SJSA1 (cell line): ENCODE measurements at regions not wholly inside any gene's neighbourhood (a gene's known extent, or its start where the extent isn't known, plus 50 kb on each side); places are given as distances from the start of the nearest gene placed in this dataset.

ENCODE experiments used
- DNase-seq, 2 experiments: peaks; one replicate each; pipeline ENCODE4 v3.0.0-alpha.2; 2015 to 2020; ENCODE audit warnings: low spot score in 2 of 2, low read depth in 1 of 2
- H3K27ac ChIP-seq: fragments of 250-450 bp; sonication (Bioruptor Pico); 2 replicates; pipeline ENCODE4 v1.5.1; 2020; ENCODE audit warnings: mild to moderate bottlenecking, moderate library complexity
- H3K27me3 ChIP-seq: fragments of 250-450 bp; sonication (Bioruptor Pico); replicated peaks from 2 replicates; pipeline ENCODE4 v1.5.1; 2020; ENCODE audit warnings: mild to moderate bottlenecking, moderate library complexity
- H3K36me3 ChIP-seq: fragments of 250-450 bp; sonication (Bioruptor Pico); 2 replicates; pipeline ENCODE4 v1.5.1; 2020; ENCODE audit warnings: mild to moderate bottlenecking
- H3K4me1 ChIP-seq: fragments of 250-450 bp; sonication (Bioruptor Pico); replicated peaks from 2 replicates; pipeline ENCODE4 v1.6.1; 2021; ENCODE audit warnings: mild to moderate bottlenecking
- H3K4me3 ChIP-seq: fragments of 250-450 bp; sonication (Bioruptor Pico); 2 replicates; pipeline ENCODE4 v1.5.1; 2020; ENCODE audit warnings: mild to moderate bottlenecking
- H3K9me3 ChIP-seq: fragments of 250-450 bp; sonication (Bioruptor Pico); replicated peaks from 2 replicates; pipeline ENCODE4 v1.5.1; 2020; ENCODE audit warnings: mild to moderate bottlenecking

DNA sequence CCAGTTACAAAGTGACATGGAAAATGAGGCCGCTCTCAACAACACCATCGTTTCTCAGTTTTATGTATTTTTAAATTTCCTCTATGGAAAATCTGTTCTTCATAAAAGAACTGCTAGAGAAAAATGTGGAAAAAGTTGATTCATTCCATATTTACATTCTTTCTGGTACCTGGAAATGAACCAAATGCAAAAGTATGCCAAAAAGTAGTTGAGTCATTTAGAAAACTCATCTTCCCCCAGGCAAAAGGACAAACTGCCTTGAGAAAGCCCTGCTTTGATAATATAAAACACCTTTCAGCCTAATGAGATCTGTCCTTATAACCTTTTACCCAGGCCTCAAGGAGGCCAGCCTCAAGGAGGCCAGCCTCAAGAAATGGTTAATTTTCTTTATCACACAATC, 283.0 kb upstream of the VEPH1 start:
- Histone ChIP-seq H3K4me1 (peaks cover 45% of the 10 kb centered on the region), H3K36me3 (no peaks in the 10 kb centered on the region), H3K27me3 (no peaks in the 10 kb centered on the region), H3K27ac (peak overlapping the region; percentile 72), H3K4me3 (no peak overlapping the region), H3K9me3 (no peaks in the 10 kb centered on the region)
- DNase-seq: peak in 1 of 2 experiments; percentile 76

DNA sequence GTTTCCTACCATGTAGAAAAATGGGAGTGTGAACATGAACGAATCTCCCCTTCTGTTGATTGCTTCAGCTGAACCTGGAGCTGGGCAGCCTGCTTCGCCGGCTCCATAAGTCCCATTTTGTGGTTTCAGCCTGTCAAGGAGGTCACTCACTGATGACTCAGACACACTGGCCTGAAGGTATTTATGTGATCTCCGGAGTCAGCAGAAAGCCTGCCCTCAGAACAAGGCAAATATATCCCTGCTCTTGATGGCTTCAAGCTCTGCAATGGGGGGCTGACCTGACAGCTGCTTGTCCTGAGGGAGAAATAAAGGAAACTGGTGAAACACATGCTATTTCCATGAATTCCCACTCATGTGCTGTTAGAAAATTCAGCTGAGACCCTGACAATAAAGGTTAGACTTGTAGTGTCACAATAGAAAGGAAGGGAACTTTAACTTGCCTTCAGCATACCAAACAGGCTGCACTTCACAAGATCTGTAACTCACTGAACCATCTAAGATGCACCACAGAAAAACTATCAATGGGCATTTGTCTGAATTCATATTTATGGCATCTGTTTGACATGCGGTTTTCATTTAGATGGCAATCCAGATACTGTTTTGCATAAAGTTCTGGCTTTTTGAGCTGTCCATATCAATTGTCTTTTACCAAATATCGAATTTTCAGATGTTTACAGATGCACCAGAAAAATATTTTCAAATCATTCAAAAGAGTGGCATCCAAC, 282.0 kb upstream of the VEPH1 start:
- H3K4me1 ChIP-seq: peaks cover 45% of the 10 kb centered on the region
- H3K27ac ChIP-seq: peak overlapping the region; percentile 72
- H3K36me3 ChIP-seq: no peaks in the 10 kb centered on the region
- H3K4me3 ChIP-seq: no peak overlapping the region
- H3K27me3 ChIP-seq: no peaks in the 10 kb centered on the region
- no peaks in the 10 kb centered on the region for H3K9me3 ChIP-seq
- peak; percentile 80 to 84 for DNase-seq

DNA sequence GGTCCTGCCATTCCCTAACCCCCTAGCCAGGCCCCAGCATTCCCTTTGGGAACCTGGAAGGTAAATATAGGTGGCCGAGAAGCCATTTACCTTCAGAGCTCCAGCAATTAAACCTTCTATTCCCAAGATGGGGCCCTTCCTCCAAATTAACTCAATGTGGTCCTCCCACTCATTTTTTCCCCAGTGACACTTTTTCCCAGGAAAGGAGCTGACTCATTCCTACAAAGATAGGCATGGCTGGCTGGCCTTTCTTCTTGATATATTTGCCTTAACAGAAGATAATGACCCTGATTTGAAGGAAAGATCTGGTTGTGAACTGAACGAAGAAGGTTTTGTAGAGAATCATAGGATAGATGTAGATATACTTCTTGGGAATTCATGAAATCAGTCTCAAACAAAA, 279.0 kb upstream of the VEPH1 start:
- H3K27ac ChIP-seq: no peak overlapping the region
- H3K27me3 ChIP-seq: no peaks in the 10 kb centered on the region
- H3K4me3 ChIP-seq: no peak overlapping the region
- no peak for DNase-seq
- H3K36me3 ChIP-seq: no peaks in the 10 kb centered on the region
- H3K9me3 ChIP-seq: no peaks in the 10 kb centered on the region
- H3K4me1 ChIP-seq: peaks cover 33% of the 10 kb centered on the region

DNA sequence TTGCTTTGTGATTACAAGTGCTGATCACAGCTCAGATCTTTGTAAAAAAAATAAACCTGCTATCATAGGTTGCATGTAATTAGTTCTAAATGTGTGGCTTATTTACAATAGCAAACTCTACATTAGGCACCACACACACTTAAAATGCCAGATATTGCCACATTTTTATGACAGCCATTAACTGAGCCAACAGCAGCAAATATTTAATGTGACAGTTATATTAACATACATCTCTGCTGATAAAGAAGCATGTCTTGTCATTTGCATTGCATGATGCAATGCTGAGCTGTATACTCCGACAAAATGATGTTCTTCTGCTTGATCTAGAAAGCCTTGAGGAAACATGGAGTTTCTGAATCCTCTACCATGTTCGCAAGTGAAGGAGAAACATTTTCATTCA, 273.6 kb upstream of the VEPH1 start:
- Histone ChIP-seq H3K4me1 (no peaks in the 10 kb centered on the region), H3K27me3 (no peaks in the 10 kb centered on the region), H3K4me3 (no peak overlapping the region), H3K9me3 (no peaks in the 10 kb centered on the region), H3K36me3 (no peaks in the 10 kb centered on the region), H3K27ac (no peak overlapping the region)
- DNase-seq: no peak

DNA sequence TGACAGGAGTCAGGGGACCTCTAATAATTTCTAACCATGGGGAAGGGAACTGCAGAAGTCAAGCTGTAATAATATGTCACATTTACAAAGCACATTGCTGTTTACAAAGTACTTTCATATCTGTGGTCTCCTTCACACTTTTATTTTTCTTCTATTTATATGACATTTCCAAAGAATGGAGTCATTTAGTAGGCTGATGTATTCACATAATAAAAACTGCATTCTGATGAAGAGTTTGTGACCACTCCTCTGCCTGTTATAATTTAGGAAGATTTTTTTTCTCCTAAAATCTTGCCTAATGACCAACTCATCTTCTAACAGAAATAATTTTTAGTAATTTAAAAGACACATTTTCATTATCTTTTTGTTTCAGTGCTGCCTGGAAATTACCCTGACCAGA, 272.2 kb upstream of the VEPH1 start:
- Histone ChIP-seq H3K4me1 (no peaks in the 10 kb centered on the region), H3K9me3 (no peaks in the 10 kb centered on the region), H3K27me3 (no peaks in the 10 kb centered on the region), H3K36me3 (no peaks in the 10 kb centered on the region), H3K27ac (no peak overlapping the region), H3K4me3 (no peak overlapping the region)
- DNase-seq: no peak

DNA sequence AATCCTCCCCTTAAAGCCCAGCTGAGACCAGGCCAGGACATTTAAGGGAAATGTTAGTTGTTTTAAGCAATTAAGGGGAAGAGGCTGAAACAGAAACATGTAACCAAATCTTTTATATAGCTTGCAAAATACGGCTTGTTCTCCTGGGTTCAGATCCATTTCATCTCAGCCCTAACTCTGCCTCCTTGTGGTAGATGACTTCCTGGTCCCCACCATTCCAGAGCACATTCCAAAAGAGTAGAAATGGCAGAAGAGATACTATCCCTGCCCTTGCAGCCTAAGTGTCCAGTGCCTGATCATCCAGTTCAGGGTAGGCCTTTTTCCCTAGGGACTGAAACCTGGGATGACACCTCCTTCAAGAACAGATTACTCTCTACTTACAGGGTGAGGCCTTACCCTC, 266.2 kb upstream of the VEPH1 start:
- Histone ChIP-seq H3K9me3 (no peaks in the 10 kb centered on the region), H3K4me3 (no peak overlapping the region), H3K27ac (no peak overlapping the region), H3K27me3 (no peaks in the 10 kb centered on the region), H3K36me3 (no peaks in the 10 kb centered on the region), H3K4me1 (no peaks in the 10 kb centered on the region)
- no peak for DNase-seq

DNA sequence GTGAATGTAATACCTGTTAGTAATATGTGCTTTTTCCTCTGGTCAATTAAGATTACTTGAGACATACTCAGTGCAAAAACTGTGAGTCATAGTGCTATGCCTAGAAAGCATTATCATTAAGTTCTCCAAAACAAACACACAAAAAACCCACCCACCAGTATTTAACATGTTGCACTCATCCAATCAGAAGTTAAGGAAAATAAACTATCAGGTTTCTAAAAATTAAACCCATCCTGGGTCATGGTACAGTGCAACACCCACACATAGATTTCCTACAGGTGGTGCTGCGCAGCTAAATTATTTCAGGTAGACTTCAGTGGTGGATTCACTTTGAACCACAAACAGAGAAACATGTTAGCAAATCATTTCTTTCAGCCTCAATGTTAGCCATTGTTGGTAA, 264.4 kb upstream of the VEPH1 start:
- no peak for DNase-seq
- no peaks in the 10 kb centered on the region for H3K9me3 ChIP-seq
- no peaks in the 10 kb centered on the region for H3K27me3 ChIP-seq
- H3K36me3 ChIP-seq: no peaks in the 10 kb centered on the region
- H3K4me1 ChIP-seq: no peaks in the 10 kb centered on the region
- no peak overlapping the region for H3K27ac ChIP-seq
- no peak overlapping the region for H3K4me3 ChIP-seq

DNA sequence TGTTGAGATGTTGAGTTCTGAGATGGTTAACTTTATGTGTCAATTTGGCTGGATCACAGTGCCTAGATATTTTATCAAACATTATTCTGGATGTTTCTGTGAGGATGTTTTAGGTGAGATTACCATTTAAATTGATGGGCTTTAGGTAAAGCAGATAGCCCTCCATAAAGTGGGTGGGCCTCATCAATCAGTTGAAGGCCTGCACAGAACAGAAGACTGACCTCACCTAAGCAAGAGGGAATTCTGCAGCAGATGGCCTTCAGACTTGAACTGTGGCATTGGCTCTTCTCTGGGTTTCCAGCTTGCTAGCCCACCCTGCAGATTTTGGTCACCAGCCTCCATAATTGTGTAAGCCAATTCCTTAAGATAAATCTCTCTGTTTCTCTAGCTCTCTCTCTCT, 260.4 kb upstream of the VEPH1 start:
- no peak overlapping the region for H3K27ac ChIP-seq
- no peak for DNase-seq
- no peaks in the 10 kb centered on the region for H3K9me3 ChIP-seq
- no peaks in the 10 kb centered on the region for H3K36me3 ChIP-seq
- no peaks in the 10 kb centered on the region for H3K27me3 ChIP-seq
- no peak overlapping the region for H3K4me3 ChIP-seq
- no peaks in the 10 kb centered on the region; the same call in 1 of the 2 replicates for H3K4me1 ChIP-seq

DNA sequence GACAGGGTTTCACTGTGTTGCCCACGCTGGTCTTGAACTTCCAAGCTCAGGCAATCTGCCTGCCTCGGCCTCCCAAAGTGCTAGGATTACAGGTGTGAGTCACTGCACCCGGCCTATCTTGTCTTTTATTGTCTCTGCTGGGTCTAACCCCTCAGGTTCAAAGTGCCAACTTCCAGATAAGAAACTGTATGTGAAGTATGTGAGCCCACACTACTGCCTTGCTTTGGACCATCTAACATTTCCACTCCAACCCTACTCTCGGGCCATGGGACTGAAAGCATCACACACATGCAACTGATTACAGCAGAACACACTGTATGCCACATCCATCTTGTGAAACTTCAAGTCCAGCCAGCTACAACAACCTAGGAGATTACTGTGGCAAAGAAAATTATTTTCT, 256.1 kb upstream of the VEPH1 start:
- H3K4me1 ChIP-seq: peaks cover 20% of the 10 kb centered on the region
- H3K9me3 ChIP-seq: no peaks in the 10 kb centered on the region
- no peaks in the 10 kb centered on the region for H3K36me3 ChIP-seq
- no peaks in the 10 kb centered on the region for H3K27me3 ChIP-seq
- DNase-seq: no peak
- H3K4me3 ChIP-seq: no peak overlapping the region
- H3K27ac ChIP-seq: no peak overlapping the region

DNA sequence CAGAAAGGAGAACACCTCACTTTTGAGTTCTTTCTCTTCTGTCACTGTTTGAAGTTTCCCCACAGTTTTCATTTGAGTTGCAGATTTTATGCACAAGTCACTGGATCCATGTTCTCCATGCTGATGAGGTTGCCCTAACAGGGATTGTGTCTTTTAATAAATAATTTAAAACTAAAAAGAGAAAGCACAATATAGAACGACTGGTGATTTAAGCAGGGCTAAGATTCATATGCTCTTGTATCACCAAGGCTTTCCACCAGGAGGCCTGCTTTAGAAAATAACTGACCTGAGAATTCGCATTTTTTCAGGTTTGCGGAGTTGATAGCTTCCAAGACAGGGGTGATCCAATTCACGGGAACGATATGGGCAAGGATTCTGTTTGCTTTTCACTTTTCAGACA, 252.0 kb upstream of the VEPH1 start:
- Histone ChIP-seq H3K27me3 (no peaks in the 10 kb centered on the region), H3K4me1 (peaks cover 20% of the 10 kb centered on the region), H3K9me3 (no peaks in the 10 kb centered on the region), H3K27ac (no peak overlapping the region), H3K4me3 (no peak overlapping the region), H3K36me3 (no peaks in the 10 kb centered on the region)
- DNase-seq: no peak

DNA sequence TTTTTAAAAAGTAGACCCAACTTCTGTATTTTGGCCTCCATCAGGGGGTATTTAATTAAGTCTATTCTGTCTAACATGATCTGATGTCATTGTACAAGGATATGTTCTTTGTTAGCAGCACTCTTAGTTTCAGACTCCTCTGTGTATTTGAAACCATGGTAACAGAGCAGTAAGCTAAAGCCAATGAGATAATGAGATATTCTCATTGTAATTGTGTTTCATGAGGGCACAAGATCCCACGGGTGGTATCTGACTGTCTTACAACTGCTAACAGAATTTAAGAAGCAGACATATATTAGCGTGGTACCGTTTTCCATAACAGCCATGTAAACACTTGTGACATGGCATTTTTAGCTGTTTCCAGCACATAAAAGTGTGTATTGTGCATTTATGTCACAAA, 251.2 kb upstream of the VEPH1 start:
- Histone ChIP-seq H3K4me3 (no peak overlapping the region), H3K27ac (no peak overlapping the region), H3K9me3 (no peaks in the 10 kb centered on the region), H3K36me3 (no peaks in the 10 kb centered on the region), H3K27me3 (no peaks in the 10 kb centered on the region), H3K4me1 (peaks cover 20% of the 10 kb centered on the region)
- DNase-seq: no peak

DNA sequence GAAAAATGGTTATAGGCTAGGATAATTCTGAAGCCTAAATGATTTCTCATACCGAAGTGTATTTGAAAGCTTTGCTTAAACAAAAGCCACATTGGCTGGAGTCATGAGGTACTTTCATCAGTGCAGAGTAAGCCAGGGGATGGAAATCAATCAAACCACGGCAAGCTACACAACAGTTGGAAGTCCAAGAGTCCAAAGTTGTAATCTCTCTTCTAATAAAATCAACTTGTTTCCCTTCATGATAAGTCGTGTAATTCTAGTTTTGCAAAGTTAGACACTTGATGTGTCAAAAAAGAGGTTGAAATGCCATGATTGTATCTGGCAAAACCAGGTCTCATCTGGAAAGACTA, 250.5 kb upstream of the VEPH1 start:
- no peak for DNase-seq
- H3K36me3 ChIP-seq: no peaks in the 10 kb centered on the region
- H3K9me3 ChIP-seq: no peaks in the 10 kb centered on the region
- H3K4me3 ChIP-seq: no peak overlapping the region
- no peak overlapping the region for H3K27ac ChIP-seq
- peaks cover 20% of the 10 kb centered on the region for H3K4me1 ChIP-seq
- H3K27me3 ChIP-seq: no peaks in the 10 kb centered on the region

DNA sequence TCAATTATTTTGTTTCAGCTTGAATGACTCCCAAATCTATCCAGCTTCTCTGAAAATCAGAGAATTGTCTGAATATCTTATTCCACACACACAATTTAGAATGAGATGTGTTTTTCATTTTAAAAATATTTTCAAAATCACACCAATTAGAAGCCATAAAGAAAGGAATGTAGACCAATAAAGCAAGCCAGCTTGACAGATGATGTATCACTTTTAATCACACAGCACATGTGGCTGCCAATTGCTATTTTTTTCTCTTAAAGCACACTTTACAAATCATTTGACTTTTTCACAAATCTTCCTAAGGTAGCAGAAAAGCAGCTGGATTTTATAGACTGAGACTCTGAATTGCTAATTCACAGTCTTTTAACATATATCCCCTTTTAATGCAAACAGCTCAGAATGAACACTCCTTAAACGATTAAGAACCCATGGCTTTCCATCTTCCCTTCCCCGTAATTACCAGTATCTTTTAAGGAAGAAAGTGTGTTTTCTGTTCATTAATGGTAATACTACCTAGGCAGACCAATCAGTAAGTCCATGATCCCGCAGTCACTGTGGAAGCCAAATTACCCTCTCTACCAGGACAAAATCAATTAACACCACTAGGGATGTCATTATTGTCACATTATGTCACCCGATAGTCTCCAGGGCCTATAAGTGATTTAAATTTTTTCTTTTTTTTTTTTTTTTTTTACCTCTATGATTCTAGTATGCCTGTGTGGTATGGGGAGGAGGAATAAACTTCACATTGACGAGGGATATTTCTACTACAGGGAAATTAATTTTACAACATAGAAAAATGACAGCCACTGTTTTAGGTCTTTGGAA, 250.0 kb upstream of the VEPH1 start:
- Histone ChIP-seq H3K27me3 (no peaks in the 10 kb centered on the region), H3K9me3 (no peaks in the 10 kb centered on the region), H3K4me3 (no peak overlapping the region), H3K27ac (no peak overlapping the region), H3K4me1 (peaks cover 17% of the 10 kb centered on the region), H3K36me3 (no peaks in the 10 kb centered on the region)
- no peak for DNase-seq

DNA sequence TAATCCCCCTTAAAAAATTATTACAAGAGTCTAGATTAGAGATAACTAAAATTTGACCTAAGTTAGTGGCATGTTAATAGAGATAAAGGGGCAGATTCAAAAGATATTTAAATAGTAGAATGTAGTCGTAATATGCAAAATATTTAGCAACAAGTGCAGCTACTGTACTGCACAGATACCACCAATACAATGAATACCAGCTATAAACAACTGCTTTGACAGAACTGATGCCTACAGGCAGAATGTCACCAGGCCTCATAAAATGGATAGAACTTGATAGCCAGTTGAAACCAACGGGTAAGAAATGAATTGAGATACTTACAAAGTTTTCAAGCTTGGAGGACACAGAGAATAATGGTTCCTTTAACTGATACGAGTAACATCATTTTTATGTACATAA, 249.3 kb upstream of the VEPH1 start:
- DNase-seq: no peak
- Histone ChIP-seq H3K36me3 (no peaks in the 10 kb centered on the region), H3K27ac (no peak overlapping the region), H3K27me3 (no peaks in the 10 kb centered on the region), H3K4me3 (no peak overlapping the region), H3K4me1 (peaks cover 11% of the 10 kb centered on the region), H3K9me3 (no peaks in the 10 kb centered on the region)
